ENCODE measurements at regions not wholly inside any gene's neighbourhood (a gene's known extent, or its start where the extent isn't known, plus 50 kb on each side); places are given as distances from the start of the nearest gene placed in this dataset.
A peak's percentile ranks its signal among the peaks of the same experiment; 100 is the strongest.

GRCh38 chr4:23741681-23742191 lies 148.1 kb downstream of the PPARGC1A start:
- no peak for DNase-seq
- intact Hi-C loops (cut with DNase I) = no loop called here

- intact Hi-C loops (cut with DNase I) = no loop called here
- no peak for DNase-seq
Observed at GRCh38 chr4:23737571-23737970, 152.3 kb downstream of the PPARGC1A start.

GRCh38 chr4:23736466-23736865 lies 153.4 kb downstream of the PPARGC1A start:
- DNase-seq = no peak
- intact Hi-C loops (cut with DNase I) = no loop called here

GRCh38 chr4:23734000-23734399 lies 155.8 kb downstream of the PPARGC1A start:
- intact Hi-C loops (cut with DNase I) = no loop called here
- DNase-seq = no peak

GRCh38 chr4:23733476-23733875 lies 156.4 kb downstream of the PPARGC1A start:
- DNase-seq = no peak
- intact Hi-C loops (cut with DNase I) = no loop called here

- intact Hi-C loops (cut with DNase I) = no loop called here
Observed at GRCh38 chr4:23730998-23731397, 158.8 kb downstream of the PPARGC1A start.

GRCh38 chr4:23728971-23729370 lies 160.9 kb downstream of the PPARGC1A start:
- intact Hi-C loops (cut with DNase I) = no loop called here
- no peak for DNase-seq

More at GRCh38 chr4:23730998-23731397, 158.8 kb downstream of the PPARGC1A start:
- no peak for DNase-seq

GRCh38 chr4:23728393-23728792 lies 161.5 kb downstream of the PPARGC1A start:
- intact Hi-C loops (cut with DNase I) = no loop called here

GRCh38 chr4:23720556-23720955 lies 169.3 kb downstream of the PPARGC1A start:
- no peak for DNase-seq
- intact Hi-C loops (cut with DNase I) = no loop called here

More at GRCh38 chr4:23728393-23728792, 161.5 kb downstream of the PPARGC1A start:
- DNase-seq = peak in 1 of 42 donors; percentile 4

GRCh38 chr4:23718435-23718834 lies 171.4 kb downstream of the PPARGC1A start:
- intact Hi-C loops (cut with DNase I) = no loop called here
- no peak for DNase-seq

- intact Hi-C loops (cut with DNase I) = no loop called here
- DNase-seq = peak in 2 of 42 donors; percentile 2 to 16
Observed at GRCh38 chr4:23717528-23718248, 172.2 kb downstream of the PPARGC1A start.

- no peak for DNase-seq
- intact Hi-C loops (cut with DNase I) = no loop called here
Observed at GRCh38 chr4:23710298-23710697, 179.5 kb downstream of the PPARGC1A start.

- intact Hi-C loops (cut with DNase I) = no loop called here
- DNase-seq = no peak
Observed at GRCh38 chr4:23707652-23708026, 182.2 kb downstream of the PPARGC1A start.

- DNase-seq = no peak
- intact Hi-C loops (cut with DNase I) = no loop called here
Observed at GRCh38 chr4:23706972-23707651, 182.7 kb downstream of the PPARGC1A start.

- no peak for DNase-seq
- intact Hi-C loops (cut with DNase I) = no loop called here
Observed at GRCh38 chr4:23700197-23700596, 189.7 kb downstream of the PPARGC1A start.

- intact Hi-C loops (cut with DNase I) = no loop called here
- DNase-seq = no peak
Observed at GRCh38 chr4:23697722-23698121, 192.1 kb downstream of the PPARGC1A start.

GRCh38 chr4:23697001-23697528 lies 192.8 kb downstream of the PPARGC1A start:
- no peak for DNase-seq
- intact Hi-C loops (cut with DNase I) = no loop called here

GRCh38 chr4:23686169-23686897 lies 203.5 kb downstream of the PPARGC1A start:
- intact Hi-C loops (cut with DNase I) = no loop called here
- DNase-seq = no peak

- peak in 6 of 42 donors; percentile 1 to 38 (median 8) for DNase-seq
- intact Hi-C loops (cut with DNase I) = no loop called here
Observed at GRCh38 chr4:23685471-23685870, 204.4 kb downstream of the PPARGC1A start.

Data from head of caudate nucleus (tissue), 42 donors.